NCI-H1092 (cell line): ENCODE measurements at regions not wholly inside any gene's neighbourhood (a gene's known extent, or its start where the extent isn't known, plus 50 kb on each side); places are given as distances from the start of the nearest gene placed in this dataset.
"Not testable (repeated sequence)": the region's sequence is repeated elsewhere in the genome, so short reads cannot be mapped to it uniquely, and the experiment has no call there.

Source experiments
- DNase-seq: peaks from one replicate; lab custom pipeline; 2025; lab: John Stamatoyannopoulos, UW

DNA sequence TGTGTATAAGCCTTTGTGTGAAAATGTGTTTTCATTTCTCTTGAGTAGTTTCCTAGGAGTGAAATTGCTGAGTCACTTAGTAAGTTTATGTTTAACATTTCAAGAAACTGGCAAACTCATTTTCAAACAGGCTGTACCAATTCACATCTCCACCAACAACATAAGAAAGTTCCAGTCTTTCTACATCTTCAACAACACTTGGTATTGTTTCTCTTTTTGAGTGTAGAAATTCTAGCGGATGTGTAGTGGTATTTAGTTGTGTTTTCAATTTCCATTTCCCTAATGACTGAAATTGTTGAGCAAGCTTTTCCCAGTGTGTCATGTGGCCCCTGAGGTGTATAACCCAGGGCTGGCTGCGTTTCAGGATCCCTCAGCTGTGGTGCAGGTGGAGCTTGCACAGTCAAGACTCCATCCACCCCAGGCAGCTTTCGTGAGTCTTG, 258.5 kb downstream of the PDCD6IP start:
- no peak for DNase-seq

DNA sequence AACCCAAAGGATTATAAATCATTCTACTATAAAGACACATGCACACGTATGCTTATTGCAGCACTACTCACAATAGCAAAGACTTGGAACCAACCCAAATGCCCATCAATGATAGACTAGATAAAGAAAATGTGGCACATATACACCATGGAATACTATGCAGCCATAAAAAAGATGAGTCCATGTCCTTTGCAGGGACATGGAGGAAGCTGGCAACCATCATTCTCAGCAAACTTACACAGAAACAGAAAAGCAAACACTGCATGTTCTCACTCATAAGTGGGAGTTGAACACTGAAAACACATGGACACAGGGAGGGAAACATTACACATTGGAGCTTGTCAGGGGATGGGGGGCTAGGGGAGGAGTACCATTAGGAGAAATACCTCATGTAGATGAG, 262.6 kb downstream of the PDCD6IP start:
- DNase-seq = not testable (repeated sequence)

DNA sequence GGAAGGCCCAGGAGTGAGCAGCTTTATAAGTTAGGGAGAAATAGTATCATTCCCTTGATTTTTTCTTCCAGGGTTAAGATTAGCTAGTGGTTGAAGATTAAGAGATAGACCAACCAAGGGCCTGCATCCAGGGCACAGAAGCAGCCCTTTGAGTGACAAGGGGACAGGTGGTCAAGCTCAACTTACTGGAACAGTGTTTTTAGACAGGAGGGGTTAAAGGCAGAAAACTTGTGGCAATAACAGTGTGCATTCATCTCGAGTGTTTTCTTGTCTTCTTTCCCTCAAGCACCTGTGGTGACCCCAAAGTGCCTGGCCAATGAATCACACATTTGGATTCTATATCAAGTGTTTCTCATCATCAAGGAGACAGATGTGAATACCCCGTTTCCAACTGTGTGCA, 267.5 kb downstream of the PDCD6IP start:
- no peak for DNase-seq

DNA sequence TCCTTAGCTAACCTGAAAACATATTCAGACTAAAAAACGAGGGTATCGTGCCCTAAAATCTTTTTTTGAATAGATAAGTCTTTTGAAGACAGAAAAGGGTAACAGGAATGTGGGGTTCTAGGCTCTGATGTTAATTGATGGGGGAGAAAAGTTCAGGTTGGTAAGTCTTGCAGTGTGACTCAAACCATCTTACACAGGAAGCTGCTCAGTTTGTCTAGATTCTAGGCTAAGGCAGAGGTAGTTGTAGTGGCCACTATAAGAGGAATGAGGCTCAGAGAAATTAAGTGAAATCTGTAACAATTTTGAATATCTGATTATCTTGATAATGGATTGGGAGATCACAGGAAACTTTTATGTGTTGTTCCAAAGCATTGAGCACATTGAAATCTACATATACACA, 267.9 kb downstream of the PDCD6IP start:
- no peak for DNase-seq

DNA sequence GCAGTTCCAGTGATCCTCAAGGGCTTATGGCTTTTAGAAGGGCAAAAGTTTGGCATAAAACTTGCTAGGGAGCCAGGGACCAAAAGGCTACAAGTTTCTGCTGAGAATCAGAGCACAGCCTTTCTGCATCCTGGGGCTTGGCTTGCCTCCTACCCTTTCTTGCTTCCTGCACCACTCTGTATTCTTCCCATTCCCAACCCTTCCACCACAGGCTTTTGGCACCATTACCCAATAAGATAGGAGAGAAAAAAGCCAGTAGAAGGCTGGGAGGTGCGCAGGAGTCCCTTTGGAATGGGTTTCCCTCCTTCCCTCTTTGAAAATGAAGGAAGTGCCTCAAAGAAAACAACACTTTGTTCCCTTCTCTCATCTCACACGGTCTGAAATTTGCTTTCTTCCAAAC, 268.6 kb downstream of the PDCD6IP start:
- no peak for DNase-seq

DNA sequence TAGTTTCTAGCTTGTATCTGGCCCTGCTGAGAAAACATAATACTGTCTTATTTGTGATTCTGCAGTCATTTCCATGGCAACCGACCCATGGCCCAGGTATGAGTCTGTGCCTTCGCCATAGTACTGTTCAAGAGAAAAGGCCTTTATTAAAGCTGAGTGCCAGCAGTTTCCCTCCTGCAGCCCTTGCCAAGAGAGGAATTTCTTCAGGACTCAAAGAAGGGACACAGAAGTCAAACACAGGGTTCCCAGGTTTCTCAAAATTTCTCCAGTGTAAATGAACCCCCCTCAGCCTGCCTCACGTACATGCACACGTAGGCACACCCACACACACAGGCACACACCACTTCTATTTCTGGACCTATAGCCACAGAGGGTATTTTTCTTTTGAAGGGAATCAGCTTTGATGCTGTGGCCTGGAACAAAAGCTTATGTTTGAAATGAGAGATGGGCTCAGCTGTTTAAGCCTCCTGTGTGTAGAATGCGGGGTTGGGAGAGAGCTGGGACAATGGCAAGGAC, 269.2 kb downstream of the PDCD6IP start:
- DNase-seq = no peak

DNA sequence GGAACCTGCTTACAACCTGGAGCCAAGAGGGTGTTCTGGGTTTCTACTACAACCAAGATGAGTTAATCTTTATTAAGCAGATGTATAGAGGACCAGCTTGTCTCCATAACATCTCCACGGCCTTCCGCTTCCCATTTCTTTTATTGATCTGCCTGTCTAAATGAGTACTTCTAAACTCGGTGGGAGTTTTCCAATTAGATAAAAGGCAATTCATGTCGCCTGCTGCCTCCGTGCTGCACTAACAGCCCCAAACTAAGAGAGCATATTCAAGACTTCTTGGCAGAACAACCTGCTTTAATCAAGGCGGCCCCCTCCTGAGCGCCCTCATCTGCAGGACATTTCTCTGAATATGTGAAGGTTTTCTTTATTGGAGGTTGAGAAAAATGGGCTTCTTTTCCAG, 270.1 kb downstream of the PDCD6IP start:
- no peak for DNase-seq

DNA sequence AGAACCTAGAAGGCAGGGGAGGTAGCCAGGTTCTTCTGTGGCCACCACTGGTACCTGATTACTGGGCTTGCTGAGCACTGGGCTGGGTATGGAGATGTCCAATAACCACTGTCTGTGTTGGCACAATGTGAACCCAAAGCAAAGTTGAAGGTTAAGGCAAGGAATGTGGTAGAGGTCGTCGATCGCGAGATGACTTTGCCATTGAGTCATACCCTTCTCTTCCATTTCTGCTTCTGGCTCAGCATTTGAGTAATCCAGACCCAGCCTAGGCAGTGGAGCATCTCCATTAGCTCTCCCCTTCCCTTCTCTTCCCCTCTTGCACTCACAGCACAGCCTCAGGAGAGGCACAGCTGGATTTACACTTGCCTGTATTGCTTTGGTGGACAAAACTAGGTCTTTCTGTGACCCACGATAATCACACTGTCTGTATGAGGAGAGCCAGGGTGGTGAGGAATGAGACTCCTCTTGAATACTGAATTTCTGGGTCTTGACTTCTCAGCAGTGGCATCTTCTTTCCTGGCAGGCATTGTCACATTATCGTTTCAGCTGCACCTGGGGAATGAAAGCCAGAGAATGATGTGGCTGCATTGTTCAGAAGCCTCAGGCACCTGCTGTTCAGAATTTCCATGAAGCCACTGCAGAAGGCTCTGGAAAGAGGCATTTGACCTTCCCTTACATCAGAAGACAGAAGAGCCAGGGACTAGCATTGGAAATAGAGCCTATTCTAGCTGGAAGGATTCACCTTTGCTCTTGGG, 272.6 kb downstream of the PDCD6IP start:
- DNase-seq = no peak

DNA sequence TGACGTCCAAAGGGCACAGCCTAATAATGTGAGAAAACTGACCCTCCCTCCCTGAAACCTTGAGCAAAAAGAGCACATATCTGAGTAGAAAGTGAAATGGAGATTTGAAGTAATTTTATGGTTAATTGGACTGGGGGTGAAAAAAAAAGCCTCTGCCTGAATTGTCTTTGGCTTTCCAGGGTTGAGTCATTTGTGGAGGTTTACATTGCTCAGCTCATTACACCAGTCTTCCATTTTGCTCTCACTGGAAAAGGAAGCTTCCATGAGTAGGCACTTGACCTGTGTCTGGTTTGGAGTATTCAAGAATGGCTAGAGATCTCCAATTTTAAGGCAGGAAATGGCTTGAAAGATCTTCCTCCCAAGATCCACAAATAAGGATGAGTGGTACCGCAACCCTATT, 273.9 kb downstream of the PDCD6IP start:
- DNase-seq = no peak

DNA sequence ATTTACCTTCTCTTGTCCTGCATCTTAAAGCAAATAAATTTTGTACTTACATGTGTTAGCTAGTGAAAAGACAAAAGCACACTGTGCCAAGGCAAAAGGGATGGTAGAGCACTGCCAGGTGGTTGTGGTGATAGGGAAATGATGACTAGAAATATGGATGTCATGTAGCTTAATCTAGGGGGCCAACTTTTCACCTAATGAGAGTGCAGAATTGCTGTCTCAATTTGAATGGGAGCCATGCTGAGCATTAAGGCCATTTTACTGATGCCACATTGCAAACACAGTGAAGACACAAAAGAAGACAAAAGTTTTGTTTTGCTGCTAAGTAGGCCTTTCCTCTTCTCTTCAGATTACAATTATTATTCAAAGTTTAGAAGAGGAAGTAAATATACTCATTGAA, 274.7 kb downstream of the PDCD6IP start:
- no peak for DNase-seq

DNA sequence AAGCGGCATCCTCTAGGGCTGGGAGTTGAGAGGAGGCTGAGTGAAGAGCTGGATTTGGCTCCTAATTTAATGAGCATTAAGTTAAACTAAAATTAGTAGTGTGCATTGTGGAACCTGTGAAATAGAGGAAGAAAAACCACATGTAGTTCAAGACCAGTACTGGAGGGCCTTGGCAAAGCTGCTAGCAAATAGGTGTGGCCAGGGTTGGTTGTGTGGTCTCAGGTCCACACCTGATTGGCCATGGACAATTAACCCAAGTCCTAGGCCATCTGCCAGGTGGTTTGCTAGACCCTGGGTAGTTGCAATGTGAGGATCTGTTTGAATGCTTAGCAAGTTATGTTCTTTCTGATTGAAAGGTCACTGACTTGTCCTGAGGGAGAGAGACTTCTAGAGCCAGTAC, 275.5 kb downstream of the PDCD6IP start:
- DNase-seq = no peak

DNA sequence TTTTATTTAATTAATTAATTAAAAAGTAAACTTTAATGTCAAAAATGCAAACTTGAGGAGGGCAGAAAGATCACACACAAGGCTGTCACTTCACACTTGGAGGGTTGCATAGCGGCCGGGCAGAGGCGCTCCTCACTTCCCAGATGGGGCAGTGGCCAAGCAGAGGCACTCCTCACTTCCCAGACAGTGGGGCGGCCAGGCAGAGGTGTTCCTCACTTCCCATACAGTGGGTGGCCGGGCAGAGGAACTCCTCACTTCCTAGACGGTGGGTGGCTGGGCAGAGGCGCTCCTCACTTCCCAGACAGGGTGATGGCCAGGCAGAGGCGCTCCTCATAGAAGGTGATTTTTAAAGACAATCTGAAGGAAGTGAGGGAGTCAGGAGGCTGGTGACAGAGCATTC, 277.5 kb downstream of the PDCD6IP start:
- no peak for DNase-seq

DNA sequence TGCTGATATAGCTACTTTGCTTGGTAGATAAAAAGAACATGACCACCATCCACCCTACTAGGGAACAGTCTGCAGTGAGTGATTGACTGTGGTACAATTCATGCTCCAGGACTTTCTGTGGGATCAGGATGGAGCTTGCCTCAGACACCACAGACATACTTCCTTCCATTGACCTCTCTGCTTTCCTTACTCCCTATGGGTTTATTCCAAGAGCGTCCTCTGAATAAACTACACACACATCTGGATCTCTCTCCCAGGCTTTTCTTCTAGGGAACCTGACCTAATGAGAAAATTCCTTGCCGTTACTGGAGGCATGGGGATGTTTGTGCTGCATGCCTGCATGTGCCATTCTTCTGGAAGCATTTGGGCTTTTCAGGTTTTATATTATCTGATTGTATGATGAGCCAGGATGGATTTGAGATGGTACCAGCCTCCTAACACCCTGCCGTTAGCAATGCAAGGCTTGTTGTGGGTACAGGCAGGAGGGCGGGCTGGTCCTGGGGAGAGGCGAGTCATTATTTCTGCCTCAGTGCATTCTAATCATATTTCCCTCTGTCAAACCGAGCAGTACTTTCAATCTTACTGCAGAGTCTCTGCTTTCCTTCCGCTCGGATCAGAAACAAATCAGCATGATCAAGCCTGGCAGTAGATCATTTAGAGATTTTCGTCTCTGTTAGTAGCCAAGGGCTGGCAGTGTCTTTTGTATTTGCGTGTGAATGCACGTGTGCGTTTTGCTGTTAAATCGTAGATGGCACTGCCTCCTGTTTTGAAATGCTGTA, 279.2 kb downstream of the PDCD6IP start:
- DNase-seq = no peak

DNA sequence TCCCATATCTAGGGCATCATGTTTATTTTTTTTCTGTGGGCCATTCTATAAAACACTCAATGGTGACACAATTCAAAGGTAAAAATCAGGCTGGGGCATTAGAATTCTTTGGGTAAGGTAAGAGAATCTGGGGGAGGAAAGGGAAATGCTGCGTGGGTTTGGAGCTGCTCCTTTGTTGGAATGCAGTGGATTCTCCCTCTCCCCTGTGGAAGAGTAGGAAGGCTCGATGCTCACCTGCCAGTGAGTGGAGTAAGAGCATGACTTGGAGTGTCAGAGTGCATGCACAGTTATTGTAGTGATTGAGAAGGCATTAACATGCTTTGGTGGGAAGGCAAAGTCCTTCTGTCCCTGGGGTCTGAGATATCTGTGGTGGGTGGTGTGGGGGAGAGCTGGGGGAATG, 280.0 kb downstream of the PDCD6IP start:
- DNase-seq = no peak

DNA sequence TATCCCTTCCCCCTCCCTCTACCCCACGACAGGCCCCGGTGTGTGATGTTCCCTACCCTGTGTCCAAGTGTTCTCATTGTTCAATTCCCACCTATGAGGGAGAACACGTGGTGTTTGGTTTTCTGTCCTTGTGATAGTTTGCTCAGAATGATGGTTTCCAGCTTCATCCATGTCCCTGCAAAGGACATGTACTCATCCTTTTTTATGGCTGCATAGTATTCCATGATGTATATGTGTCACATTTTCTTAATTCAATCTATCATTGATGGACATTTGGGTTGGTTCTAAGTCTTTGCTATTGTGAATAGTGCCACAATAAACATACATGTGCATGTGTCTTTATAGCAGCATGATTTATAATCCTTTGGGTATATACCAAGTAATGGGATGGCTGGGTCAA, 281.4 kb downstream of the PDCD6IP start:
- DNase-seq = not testable (repeated sequence)

DNA sequence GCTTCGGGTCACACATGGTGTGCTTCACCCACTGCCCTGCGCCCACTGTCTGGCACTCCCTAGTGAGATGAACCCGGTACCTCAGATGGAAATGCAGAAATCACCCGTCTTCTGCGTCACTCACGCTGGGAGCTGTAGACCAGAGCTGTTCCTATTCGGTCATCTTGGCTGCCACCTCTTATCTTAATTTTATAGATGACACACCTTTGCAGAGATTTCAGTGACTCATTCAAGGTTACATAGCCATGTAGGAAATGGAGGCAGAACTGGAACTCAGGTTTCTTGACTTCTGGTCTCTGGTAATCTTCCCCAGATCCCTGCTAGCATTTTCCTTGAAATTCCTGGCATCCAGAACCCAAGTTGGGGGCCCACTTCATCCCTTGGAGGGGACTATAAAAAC, 291.9 kb downstream of the PDCD6IP start:
- not testable (repeated sequence) for DNase-seq

DNA sequence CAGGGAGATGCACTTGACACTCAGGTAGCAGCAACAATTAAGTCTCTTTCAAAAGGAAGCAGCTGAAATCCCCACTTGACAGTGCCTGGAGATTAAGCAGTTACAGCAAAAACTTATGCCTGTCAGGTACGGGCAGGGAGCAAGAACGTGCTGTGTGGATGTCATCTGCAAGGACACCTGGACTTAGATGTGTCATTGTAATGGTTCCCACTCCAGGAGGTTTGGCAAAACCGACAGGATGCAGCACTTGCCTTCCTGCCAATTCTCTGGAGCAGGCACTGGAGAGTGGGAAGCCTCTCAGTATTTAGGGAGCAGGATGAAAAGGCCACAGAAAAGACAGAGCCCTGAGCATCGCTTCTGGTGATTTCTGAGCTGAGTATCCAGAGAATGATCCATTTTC, 292.4 kb downstream of the PDCD6IP start:
- DNase-seq = no peak

DNA sequence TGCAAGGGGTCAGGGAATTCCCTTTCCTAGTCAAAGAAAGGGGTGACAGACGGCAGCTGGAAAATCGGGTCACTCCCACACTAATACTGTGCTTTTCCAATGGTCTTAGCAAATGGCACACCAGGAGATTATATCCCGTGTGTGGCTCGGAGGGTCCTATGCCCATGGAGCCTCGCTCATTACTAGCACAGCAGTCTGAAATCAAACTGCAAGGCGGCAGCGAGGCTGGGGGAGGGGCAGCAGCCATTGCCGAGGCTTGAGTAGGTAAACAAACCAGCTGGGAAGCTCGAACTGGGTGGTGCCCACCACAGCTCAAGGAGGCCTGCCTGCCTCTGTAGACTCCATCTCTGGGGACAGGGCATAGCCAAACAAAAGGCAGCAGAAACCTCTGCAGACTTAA, 295.9 kb downstream of the PDCD6IP start:
- not testable (repeated sequence) for DNase-seq

DNA sequence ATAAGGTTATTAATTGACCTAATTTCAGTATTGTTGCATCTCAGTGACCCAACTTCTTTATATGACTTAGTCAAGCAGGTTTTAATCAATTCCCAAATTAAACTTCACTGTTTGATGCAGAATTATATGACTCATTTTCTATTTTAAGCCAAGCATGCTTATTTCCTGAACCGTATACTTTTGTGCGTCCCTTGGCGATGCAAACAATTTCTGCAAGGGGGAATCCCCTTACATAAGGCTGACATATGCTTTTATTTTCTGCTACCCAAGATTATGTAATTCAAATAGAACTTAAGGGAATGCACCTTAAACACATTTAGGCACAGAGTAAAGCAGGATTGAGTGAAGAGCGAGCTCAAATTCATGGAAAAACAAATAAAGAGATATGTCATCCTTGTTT, 303.9 kb downstream of the PDCD6IP start:
- no peak for DNase-seq

DNA sequence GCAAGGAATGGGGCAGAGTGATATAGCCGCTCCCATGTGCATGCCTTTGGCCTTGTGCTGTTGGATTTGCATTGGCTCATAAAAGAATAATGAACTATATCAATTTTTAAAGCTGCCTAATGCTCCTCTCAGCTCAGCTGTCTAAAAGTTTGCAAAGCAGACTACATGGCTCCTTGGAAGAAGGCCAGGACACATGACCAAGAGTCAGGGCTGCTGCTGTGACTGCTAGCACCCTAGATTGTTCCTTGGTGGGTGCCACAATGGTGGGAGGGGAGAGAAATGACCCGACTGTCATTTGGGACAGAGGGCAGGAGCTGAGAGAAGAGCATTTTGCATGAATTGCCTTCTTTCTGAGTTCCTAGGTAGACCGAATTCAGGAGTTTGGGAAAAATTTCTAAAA, 307.9 kb downstream of the PDCD6IP start:
- DNase-seq = no peak

DNA sequence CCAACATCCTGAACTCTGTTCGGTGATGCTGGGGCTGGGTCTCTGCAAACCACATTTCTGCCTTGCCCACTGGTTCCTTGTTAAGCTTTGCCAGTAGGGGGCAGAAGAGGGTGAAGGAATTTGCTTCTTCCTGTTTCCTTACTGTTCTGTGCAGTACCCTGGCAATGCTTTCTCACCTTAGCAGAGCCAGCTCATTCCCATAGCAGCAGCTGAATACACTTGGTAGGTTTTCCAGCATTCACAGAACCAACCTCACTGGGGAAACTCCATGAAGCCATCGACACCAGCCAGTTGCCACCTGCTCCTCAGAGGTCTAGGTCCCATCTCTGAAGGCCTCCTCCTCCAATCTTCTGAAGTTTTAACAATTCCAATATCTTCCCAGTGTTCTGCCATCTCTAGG, 308.4 kb downstream of the PDCD6IP start:
- DNase-seq = peak; percentile 8

DNA sequence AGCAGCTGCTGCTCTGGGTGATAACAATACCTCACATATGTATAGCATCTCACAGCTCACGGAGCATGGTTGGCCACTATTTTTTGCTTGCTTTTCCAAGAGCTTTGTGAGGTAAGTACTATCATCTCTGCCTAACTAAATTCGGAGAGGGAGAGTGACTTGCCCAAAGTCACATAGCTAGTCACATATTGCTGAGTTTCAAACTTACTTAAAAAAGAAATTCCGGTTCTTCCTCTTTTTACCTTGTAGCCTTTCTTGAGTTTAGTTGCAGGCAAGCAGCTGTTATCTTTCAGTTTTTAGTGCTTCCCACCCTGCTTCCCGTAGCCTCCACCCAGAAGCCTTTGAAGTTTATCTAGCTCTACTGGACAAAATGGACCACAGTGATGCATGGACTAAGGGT, 309.2 kb downstream of the PDCD6IP start:
- no peak for DNase-seq

DNA sequence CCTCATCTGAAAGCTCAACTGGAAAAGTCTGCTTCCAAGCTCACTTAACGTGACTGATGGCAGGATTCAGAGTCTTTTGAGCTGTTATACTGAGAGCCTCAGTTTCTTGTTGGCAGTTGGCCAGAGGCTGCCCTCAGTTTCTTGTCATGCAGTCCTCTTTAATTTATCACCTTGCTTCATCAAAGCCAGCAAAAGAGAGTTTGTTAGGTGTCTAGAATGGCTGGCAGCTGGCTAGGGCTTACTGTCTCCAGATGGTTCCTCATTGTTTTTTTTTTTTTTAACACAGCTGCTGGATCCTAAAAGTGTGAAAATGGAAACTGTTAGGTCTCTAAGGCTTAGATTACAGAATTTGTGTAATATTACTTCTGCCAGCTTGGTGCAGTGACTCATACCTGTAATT, 310.6 kb downstream of the PDCD6IP start:
- DNase-seq = no peak
